ENCODE measurements at regions not wholly inside any gene's neighbourhood (a gene's known extent, or its start where the extent isn't known, plus 50 kb on each side); places are given as distances from the start of the nearest gene placed in this dataset.
A peak's percentile ranks its signal among the peaks of the same experiment; 100 is the strongest.

DNA sequence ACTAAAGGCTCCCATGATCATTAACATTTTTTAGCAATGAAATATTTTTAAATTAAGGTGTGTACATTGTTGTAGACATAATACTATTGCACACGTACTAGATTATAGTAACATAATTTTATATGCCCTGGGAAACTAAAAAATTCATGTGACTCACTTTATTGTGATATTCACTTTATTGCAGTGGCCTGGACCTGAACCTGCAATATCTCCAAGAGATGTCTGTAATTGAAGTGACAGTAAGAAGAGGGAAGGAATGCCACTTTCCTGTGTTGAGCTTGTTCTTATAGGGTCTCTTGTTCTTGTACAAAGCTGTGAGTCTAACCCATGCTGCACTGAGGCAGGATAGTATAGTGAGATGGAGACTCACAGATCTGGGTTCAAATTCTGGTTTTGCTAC is 66.9 kb upstream of the USP24 start:
- CTCF ChIA-PET, result interaction anchor here (1.0 kb wide), 1 partner anchor 157 kb away, joined by 3 read pairs; no protein-coding TSS in a partner anchor

DNA sequence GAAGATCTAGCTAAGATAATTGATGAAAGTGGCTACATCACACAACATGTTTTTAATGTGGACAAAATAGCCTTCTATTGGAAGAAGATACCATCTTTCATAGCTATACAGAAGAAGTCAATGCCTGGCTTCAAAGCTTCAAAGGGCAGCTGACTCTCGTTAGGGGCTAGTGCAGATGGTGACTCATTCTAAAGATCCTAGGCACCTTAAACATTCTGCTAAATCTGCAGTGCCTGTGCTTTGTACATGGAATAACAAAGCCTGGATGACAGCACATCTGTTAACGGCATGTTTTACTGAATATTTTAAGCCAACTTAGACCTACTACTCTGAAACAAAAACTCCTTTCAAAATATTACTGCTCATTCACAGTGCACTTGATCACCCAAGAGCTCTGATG is 65.6 kb upstream of the USP24 start:
- ChIA-PET CTCF (interaction anchor here (0.7 to 1.4 kb wide), 8 partner anchors 9 to 148 kb away, joined by 3 to 5 read pairs (median 3); no protein-coding TSS in a partner anchor), POLR2A (no interaction called here)
- TF ChIP-seq, protein P1, sequence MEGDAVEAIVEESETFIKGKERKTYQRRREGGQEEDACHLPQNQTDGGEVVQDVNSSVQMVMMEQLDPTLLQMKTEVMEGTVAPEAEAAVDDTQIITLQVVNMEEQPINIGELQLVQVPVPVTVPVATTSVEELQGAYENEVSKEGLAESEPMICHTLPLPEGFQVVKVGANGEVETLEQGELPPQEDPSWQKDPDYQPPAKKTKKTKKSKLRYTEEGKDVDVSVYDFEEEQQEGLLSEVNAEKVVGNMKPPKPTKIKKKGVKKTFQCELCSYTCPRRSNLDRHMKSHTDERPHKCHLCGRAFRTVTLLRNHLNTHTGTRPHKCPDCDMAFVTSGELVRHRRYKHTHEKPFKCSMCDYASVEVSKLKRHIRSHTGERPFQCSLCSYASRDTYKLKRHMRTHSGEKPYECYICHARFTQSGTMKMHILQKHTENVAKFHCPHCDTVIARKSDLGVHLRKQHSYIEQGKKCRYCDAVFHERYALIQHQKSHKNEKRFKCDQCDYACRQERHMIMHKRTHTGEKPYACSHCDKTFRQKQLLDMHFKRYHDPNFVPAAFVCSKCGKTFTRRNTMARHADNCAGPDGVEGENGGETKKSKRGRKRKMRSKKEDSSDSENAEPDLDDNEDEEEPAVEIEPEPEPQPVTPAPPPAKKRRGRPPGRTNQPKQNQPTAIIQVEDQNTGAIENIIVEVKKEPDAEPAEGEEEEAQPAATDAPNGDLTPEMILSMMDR (IDR thresholded peaks at IDR 0.05; ENCODE audit: control extremely low read depth, extremely low read depth, low read depth, missing control alignments), result no peak
- DNase-seq (ENCODE audit: extremely low spot score), result no peak

More for the DNA sequence above, 66.9 kb upstream of the USP24 start:
- no peak for DNase-seq (ENCODE audit: extremely low spot score)
- TF ChIP-seq, protein P1 (IDR thresholded peaks at IDR 0.05; ENCODE audit: control extremely low read depth, extremely low read depth, low read depth, missing control alignments), result no peak
- POLR2A ChIA-PET, result no interaction called here

DNA sequence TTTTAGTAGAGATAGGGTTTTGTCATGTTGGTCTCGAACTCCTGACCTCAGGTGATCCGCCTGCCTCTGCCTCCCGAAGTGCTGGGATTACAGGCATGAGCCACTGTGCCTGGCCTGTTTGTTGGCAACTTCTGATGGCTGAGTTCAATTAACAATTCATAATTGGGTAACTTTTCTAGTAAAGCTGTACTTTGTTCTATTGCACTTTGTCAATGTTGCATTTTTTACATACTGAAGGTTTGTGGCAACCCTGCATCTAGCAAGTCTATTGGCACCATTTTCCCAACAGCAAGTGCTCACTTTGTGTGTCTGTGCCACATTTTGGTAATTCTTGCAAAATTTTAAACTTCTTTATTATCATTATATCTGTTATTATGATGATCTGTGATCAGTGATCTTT is 64.5 kb upstream of the USP24 start:
- ChIA-PET POLR2A (no interaction called here), CTCF (interaction anchor here (0.7 to 3.6 kb wide), 3 partner anchors 19 to 1309 kb away, joined by 3 to 66 read pairs (median 3); no protein-coding TSS in a partner anchor)
- TF ChIP-seq, protein P1 (IDR thresholded peaks at IDR 0.05; ENCODE audit: control extremely low read depth, extremely low read depth, low read depth, missing control alignments), result no peak
- no peak for DNase-seq (ENCODE audit: extremely low spot score)

DNA sequence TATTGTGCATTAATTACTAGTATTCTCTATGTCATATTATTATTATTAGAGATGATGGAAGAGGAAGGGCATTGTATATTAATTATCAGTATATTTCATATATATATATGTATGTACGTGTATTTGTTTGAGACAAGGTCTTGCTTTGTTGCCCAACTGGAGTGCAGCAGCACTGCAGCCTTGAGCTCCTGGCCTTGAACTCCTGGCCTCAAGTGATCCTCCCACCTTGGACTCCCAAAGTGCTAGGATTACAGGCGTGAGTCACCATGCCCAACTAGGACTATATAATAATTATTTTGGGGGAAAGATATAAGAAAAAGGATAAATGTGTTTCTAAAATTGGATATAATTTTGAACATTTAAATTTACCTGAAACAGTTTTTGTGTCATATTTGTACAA is 63.2 kb upstream of the USP24 start:
- POLR2A ChIA-PET, result no interaction called here

DNA sequence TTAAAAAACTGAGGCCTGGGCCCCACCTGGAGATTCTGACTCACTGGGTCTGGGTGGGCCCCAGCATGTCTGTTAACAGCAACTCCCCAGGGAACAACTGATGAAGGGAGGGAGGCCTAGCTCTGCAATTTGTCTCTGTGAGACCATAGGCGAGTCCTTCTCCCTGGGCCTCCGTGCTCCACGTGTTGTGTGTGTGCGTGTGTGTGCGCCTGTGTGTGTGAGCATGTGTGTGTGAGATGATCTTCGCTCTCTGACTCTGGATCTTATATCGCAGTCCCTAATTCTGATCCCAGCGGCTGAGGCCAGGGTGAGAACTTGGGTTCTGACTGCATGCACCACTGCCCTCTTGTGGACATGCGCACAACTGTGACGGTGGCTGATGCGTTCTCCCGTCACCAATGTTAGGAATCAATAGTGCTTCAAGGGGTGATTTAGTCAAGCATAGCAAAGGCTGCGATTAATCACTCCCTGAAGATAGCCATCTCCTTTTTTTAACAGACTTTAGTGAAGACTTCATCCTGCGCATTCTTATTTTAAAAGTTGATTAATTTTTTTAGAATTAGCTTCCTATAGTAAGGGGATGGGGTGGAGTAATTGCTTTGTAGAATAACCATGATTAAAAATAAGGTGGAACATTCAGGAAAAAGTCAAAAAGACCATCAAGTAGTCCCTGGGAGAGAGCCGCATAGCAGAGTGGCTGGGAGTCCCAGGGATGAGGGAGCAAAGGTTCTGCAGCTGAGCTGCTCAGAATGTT is 62.4 kb upstream of the USP24 start:
- ChIA-PET POLR2A (interaction anchor here (0.7 kb wide), 1 partner anchor 59 kb away, joined by 4 read pairs; no protein-coding TSS in a partner anchor), CTCF (interaction anchor here (0.6 to 3.6 kb wide), 40 partner anchors 9 to 1307 kb away, joined by 3 to 66 read pairs (median 4); no protein-coding TSS in a partner anchor)
- DNase-seq (ENCODE audit: extremely low spot score), result peak; percentile 75
- TF ChIP-seq, protein P1 (IDR thresholded peaks at IDR 0.05; ENCODE audit: control extremely low read depth, extremely low read depth, low read depth, missing control alignments), result peak; percentile 92

More for the DNA sequence above, 63.2 kb upstream of the USP24 start:
- CTCF ChIA-PET, result interaction anchor here (0.7 to 3.6 kb wide), 28 partner anchors 8 to 1306 kb away, joined by 3 to 66 read pairs (median 6); no protein-coding TSS in a partner anchor
- TF ChIP-seq, protein P1 (IDR thresholded peaks at IDR 0.05; ENCODE audit: control extremely low read depth, extremely low read depth, low read depth, missing control alignments), result no peak
- no peak for DNase-seq (ENCODE audit: extremely low spot score)

DNA sequence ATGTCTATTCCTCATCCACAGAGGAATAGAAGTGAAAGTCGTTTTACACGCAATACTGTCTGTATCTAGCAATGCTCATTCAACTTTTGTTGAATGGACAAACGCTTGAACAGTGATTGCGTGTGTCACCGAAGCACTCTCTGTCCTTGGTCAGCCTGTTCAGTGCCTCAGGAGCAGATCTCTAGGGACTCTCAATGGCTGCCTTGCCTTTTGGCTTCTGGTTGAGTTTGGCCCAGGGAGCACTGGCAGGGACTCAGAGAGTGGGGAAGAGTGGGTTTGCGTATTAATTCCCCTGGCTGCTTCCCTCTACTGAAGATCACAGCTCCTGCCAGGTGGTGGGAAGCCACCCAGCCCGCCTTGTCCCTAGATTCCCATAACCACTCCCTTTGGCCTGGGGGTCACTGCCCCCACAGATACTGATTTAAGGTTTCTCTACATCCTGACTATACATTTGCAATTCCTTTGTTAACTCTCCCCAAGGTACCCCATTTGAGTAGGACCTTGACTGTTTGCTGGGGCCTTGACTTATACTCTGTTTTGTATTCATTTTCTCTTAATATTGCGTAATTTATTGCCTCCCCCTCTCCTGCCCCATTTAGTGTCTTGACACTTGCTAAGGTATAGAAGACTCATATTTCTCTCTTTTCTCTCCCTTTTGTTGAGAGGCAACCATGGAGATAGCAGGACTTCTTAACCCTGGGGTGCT is 61.7 kb upstream of the USP24 start:
- TF ChIP-seq, protein P1 (IDR thresholded peaks at IDR 0.05; ENCODE audit: control extremely low read depth, extremely low read depth, low read depth, missing control alignments), result no peak
- DNase-seq (ENCODE audit: extremely low spot score), result no peak
- POLR2A ChIA-PET, result interaction anchor here (0.7 kb wide), 1 partner anchor 58 kb away, joined by 4 read pairs; no protein-coding TSS in a partner anchor
- CTCF ChIA-PET, result interaction anchor here (0.6 to 3.6 kb wide), 25 partner anchors 10 to 205 kb away, joined by 3 to 66 read pairs (median 7); no protein-coding TSS in a partner anchor

Measured in GM10248 (cell line).